HTR-8/SVneo (cell line): ENCODE measurements at regions not wholly inside any gene's neighbourhood (a gene's known extent, or its start where the extent isn't known, plus 50 kb on each side); places are given as distances from the start of the nearest gene placed in this dataset.
"Not testable (repeated sequence)": the region's sequence is repeated elsewhere in the genome, so short reads cannot be mapped to it uniquely, and the experiment has no call there.

Source experiments
- DNase-seq: peaks from one replicate; pipeline ENCODE4 v3.0.0; 2011; ENCODE audit warnings: low spot score, mixed read lengths; ENCODE audit not compliant: insufficient read length
- FAIRE-seq: peaks from 2 replicates; lab custom pipeline; 2011; peaks lifted over from hg19 to GRCh38; lab: Jason Lieb, UNC

GRCh38 chr5:163569284-163569683, 63.9 kb downstream of the MAT2B start:
- no peak for FAIRE-seq
- DNase-seq: no peak

GRCh38 chr5:163571744-163572143, 66.3 kb downstream of the MAT2B start:
- DNase-seq (peak; percentile 66), FAIRE-seq (no peak)

GRCh38 chr5:163574472-163575440, 69.3 kb downstream of the MAT2B start:
- DNase-seq (no peak), FAIRE-seq (no peak)

- FAIRE-seq (no peak), DNase-seq (no peak)
Measured at GRCh38 chr5:163578652-163579051, 73.2 kb downstream of the MAT2B start.

- no peak for FAIRE-seq
- DNase-seq: no peak
Measured at GRCh38 chr5:163579729-163580128, 74.3 kb downstream of the MAT2B start.

GRCh38 chr5:163580516-163580915, 75.1 kb downstream of the MAT2B start:
- no peak for DNase-seq
- FAIRE-seq: no peak

GRCh38 chr5:163583491-163584153, 78.2 kb downstream of the MAT2B start:
- not testable (repeated sequence) for DNase-seq, FAIRE-seq

- DNase-seq (no peak), FAIRE-seq (no peak)
Measured at GRCh38 chr5:163585206-163585605, 79.8 kb downstream of the MAT2B start.

- DNase-seq: no peak
- no peak for FAIRE-seq
Measured at GRCh38 chr5:163586531-163586956, 81.1 kb downstream of the MAT2B start.

GRCh38 chr5:163594951-163595350, 89.5 kb downstream of the MAT2B start:
- FAIRE-seq (no peak), DNase-seq (no peak)

- no peak for DNase-seq
- no peak for FAIRE-seq
Measured at GRCh38 chr5:163595932-163596607, 90.7 kb downstream of the MAT2B start.

- FAIRE-seq (no peak), DNase-seq (no peak)
Measured at GRCh38 chr5:163596608-163597315, 91.3 kb downstream of the MAT2B start.

- no peak for FAIRE-seq
- DNase-seq: no peak
Measured at GRCh38 chr5:163604013-163604412, 98.6 kb downstream of the MAT2B start.

GRCh38 chr5:163607256-163607655, 101.8 kb downstream of the MAT2B start:
- no peak for DNase-seq
- no peak for FAIRE-seq

- FAIRE-seq (no peak), DNase-seq (no peak)
Measured at GRCh38 chr5:163608621-163609020, 103.2 kb downstream of the MAT2B start.

GRCh38 chr5:163609910-163610309, 104.5 kb downstream of the MAT2B start:
- no peak for DNase-seq
- no peak for FAIRE-seq

GRCh38 chr5:163612358-163613149, 107.1 kb downstream of the MAT2B start:
- FAIRE-seq: no peak
- no peak for DNase-seq

- DNase-seq (no peak), FAIRE-seq (no peak)
Measured at GRCh38 chr5:163613150-163613442, 107.7 kb downstream of the MAT2B start.

- FAIRE-seq: no peak
- no peak for DNase-seq
Measured at GRCh38 chr5:163614787-163615186, 109.4 kb downstream of the MAT2B start.
